ENCODE measurements at regions not wholly inside any gene's neighbourhood (a gene's known extent, or its start where the extent isn't known, plus 50 kb on each side); places are given as distances from the start of the nearest gene placed in this dataset.

- no peak overlapping the region for H3K27ac ChIP-seq
- no peaks in the 10 kb centered on the region for H3K4me1 ChIP-seq
- no peak overlapping the region for H3K4me3 ChIP-seq
- no peak for TF ChIP-seq CTCF (IDR thresholded peaks at IDR 0.05)
- H3K36me3 ChIP-seq = no peaks in the 10 kb centered on the region
- no peaks in the 10 kb centered on the region for H3K9me3 ChIP-seq
- DNase-seq (ENCODE audit: low spot score) = no peak
- H3K27me3 ChIP-seq = no peaks in the 10 kb centered on the region
Observed at GRCh38 chr17:13316657-13317056, 285.1 kb downstream of the HS3ST3A1 start.

GRCh38 chr17:13311306-13311705 is 290.4 kb downstream of the HS3ST3A1 start:
- H3K27ac ChIP-seq = no peak overlapping the region
- no peak for TF ChIP-seq CTCF (IDR thresholded peaks at IDR 0.05)
- H3K27me3 ChIP-seq = no peaks in the 10 kb centered on the region
- H3K4me3 ChIP-seq = no peak overlapping the region
- no peaks in the 10 kb centered on the region for H3K36me3 ChIP-seq
- H3K4me1 ChIP-seq = no peaks in the 10 kb centered on the region
- no peak for DNase-seq (ENCODE audit: low spot score)
- no peaks in the 10 kb centered on the region for H3K9me3 ChIP-seq

- no peak for DNase-seq (ENCODE audit: low spot score)
- H3K36me3 ChIP-seq = no peaks in the 10 kb centered on the region
- no peaks in the 10 kb centered on the region for H3K27me3 ChIP-seq
- H3K4me1 ChIP-seq = no peaks in the 10 kb centered on the region
- no peak for TF ChIP-seq CTCF (IDR thresholded peaks at IDR 0.05)
- H3K4me3 ChIP-seq = no peak overlapping the region
- H3K9me3 ChIP-seq = no peaks in the 10 kb centered on the region
- no peak overlapping the region for H3K27ac ChIP-seq
Observed at GRCh38 chr17:13310858-13311257, 290.9 kb downstream of the HS3ST3A1 start.

- Histone ChIP-seq H3K36me3 (no peaks in the 10 kb centered on the region), H3K27ac (no peak overlapping the region), H3K4me1 (no peaks in the 10 kb centered on the region), H3K27me3 (no peaks in the 10 kb centered on the region), H3K4me3 (no peak overlapping the region), H3K9me3 (no peaks in the 10 kb centered on the region)
- DNase-seq (ENCODE audit: low spot score) = no peak
- peak in 1 of 2 donors; percentile 31 for TF ChIP-seq CTCF (IDR thresholded peaks at IDR 0.05)
Observed at GRCh38 chr17:13306310-13306962, 288.6 kb upstream of the ELAC2 start.

GRCh38 chr17:13302983-13303382 is 285.2 kb upstream of the ELAC2 start:
- H3K9me3 ChIP-seq = no peaks in the 10 kb centered on the region
- no peaks in the 10 kb centered on the region for H3K27me3 ChIP-seq
- no peak overlapping the region for H3K4me3 ChIP-seq
- DNase-seq (ENCODE audit: low spot score) = no peak
- TF ChIP-seq CTCF (IDR thresholded peaks at IDR 0.05) = no peak
- no peaks in the 10 kb centered on the region for H3K4me1 ChIP-seq
- no peaks in the 10 kb centered on the region for H3K36me3 ChIP-seq
- no peak overlapping the region for H3K27ac ChIP-seq

DNA sequence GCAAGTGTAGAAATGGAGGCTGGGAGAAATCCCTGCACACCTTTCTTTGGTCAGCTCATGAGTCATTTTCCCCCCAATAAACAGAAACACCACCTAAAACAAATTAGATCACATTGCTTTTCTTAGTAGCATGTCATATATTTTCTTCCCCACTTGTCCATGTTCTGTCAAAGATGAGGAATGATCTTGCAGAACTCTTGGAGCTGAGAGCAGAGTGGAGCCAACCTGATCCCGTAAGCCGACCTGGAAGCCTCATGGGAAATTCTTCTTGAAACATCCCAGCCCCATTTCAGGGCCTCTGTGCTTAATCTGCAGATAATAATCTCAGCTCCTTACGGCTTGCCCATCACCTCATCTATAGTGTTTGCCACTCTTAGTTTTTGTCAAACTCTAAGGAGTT is 284.6 kb upstream of the ELAC2 start:
- H3K4me1 ChIP-seq = no peaks in the 10 kb centered on the region
- DNase-seq (ENCODE audit: low spot score) = no peak
- no peak overlapping the region for H3K27ac ChIP-seq
- no peaks in the 10 kb centered on the region for H3K27me3 ChIP-seq
- no peaks in the 10 kb centered on the region for H3K9me3 ChIP-seq
- H3K4me3 ChIP-seq = no peak overlapping the region
- TF ChIP-seq CTCF (IDR thresholded peaks at IDR 0.05) = no peak
- H3K36me3 ChIP-seq = no peaks in the 10 kb centered on the region

All from right atrium auricular region (tissue), 2 donors.